ENCODE measurements at regions not wholly inside any gene's neighbourhood (a gene's known extent, or its start where the extent isn't known, plus 50 kb on each side); places are given as distances from the start of the nearest gene placed in this dataset.

- BruUV-seq (replicated peaks): no TSS peak
- intact Hi-C loops (cut with micrococcal nuclease; ENCODE audit: unreplicated experiment): no loop called here
- Histone ChIP-seq H3K4me3 (ENCODE audit: low read depth, low read length, poor library complexity, severe bottlenecking) (no peak overlapping the region), H3K4me1 (ENCODE audit: insufficient read depth, low read length, poor library complexity, severe bottlenecking) (no peaks in the 10 kb centered on the region), H3K36me3 (ENCODE audit: insufficient read depth, low read length, poor library complexity, severe bottlenecking) (no peaks in the 10 kb centered on the region), H3K9me3 (ENCODE audit: low read depth, low read length, poor library complexity, severe bottlenecking) (no peaks in the 10 kb centered on the region), H3K27ac (ENCODE audit: low read depth, low read length, poor library complexity, severe bottlenecking) (no peak overlapping the region), H3K27me3 (replicated peaks; ENCODE audit: insufficient read depth, low read depth, low read length, poor library complexity) (no peaks in the 10 kb centered on the region)
- POLR2A ChIA-PET (ENCODE audit: low non-redundant PET): no interaction called here
- no peak for DNase-seq (ENCODE audit: low spot score)
- CTCF ChIA-PET: no interaction called here
- TF ChIP-seq EZH2 (IDR thresholded peaks at IDR 0.05; ENCODE audit: borderline replicate concordance, low read depth, low read length, poor library complexity, severe bottlenecking): no peak
- no peak for TF ChIP-seq CTCF (conservative IDR thresholded peaks at IDR 0.05; ENCODE audit: low read depth, low read length)
Measured at GRCh38 chr10:78263521-78263988, 229.9 kb downstream of the RPS24 start.

- no peak overlapping the region for H3K4me3 ChIP-seq (ENCODE audit: low read depth, low read length, poor library complexity, severe bottlenecking)
- no peaks in the 10 kb centered on the region for H3K4me1 ChIP-seq (ENCODE audit: insufficient read depth, low read length, poor library complexity, severe bottlenecking)
- intact Hi-C loops (cut with micrococcal nuclease; ENCODE audit: unreplicated experiment): no loop called here
- no peak for TF ChIP-seq EZH2 (IDR thresholded peaks at IDR 0.05; ENCODE audit: borderline replicate concordance, low read depth, low read length, poor library complexity, severe bottlenecking)
- TF ChIP-seq CTCF (conservative IDR thresholded peaks at IDR 0.05; ENCODE audit: low read depth, low read length): no peak
- no peaks in the 10 kb centered on the region for H3K36me3 ChIP-seq (ENCODE audit: insufficient read depth, low read length, poor library complexity, severe bottlenecking)
- ChIA-PET POLR2A (ENCODE audit: low non-redundant PET) (no interaction called here), CTCF (no interaction called here)
- DNase-seq (ENCODE audit: low spot score): no peak
- no TSS peak for BruUV-seq (replicated peaks)
- no peaks in the 10 kb centered on the region for H3K27me3 ChIP-seq (replicated peaks; ENCODE audit: insufficient read depth, low read depth, low read length, poor library complexity)
- no peak overlapping the region for H3K27ac ChIP-seq (ENCODE audit: low read depth, low read length, poor library complexity, severe bottlenecking)
- no peaks in the 10 kb centered on the region for H3K9me3 ChIP-seq (ENCODE audit: low read depth, low read length, poor library complexity, severe bottlenecking)
Measured at GRCh38 chr10:78264361-78264760, 230.7 kb downstream of the RPS24 start.

- Histone ChIP-seq H3K4me3 (ENCODE audit: low read depth, low read length, poor library complexity, severe bottlenecking) (no peak overlapping the region), H3K36me3 (ENCODE audit: insufficient read depth, low read length, poor library complexity, severe bottlenecking) (no peaks in the 10 kb centered on the region), H3K27ac (ENCODE audit: low read depth, low read length, poor library complexity, severe bottlenecking) (no peak overlapping the region), H3K4me1 (ENCODE audit: insufficient read depth, low read length, poor library complexity, severe bottlenecking) (no peaks in the 10 kb centered on the region), H3K27me3 (replicated peaks; ENCODE audit: insufficient read depth, low read depth, low read length, poor library complexity) (no peaks in the 10 kb centered on the region), H3K9me3 (ENCODE audit: low read depth, low read length, poor library complexity, severe bottlenecking) (no peaks in the 10 kb centered on the region)
- no peak for TF ChIP-seq EZH2 (IDR thresholded peaks at IDR 0.05; ENCODE audit: borderline replicate concordance, low read depth, low read length, poor library complexity, severe bottlenecking)
- no peak for TF ChIP-seq CTCF (conservative IDR thresholded peaks at IDR 0.05; ENCODE audit: low read depth, low read length)
- intact Hi-C loops (cut with micrococcal nuclease; ENCODE audit: unreplicated experiment): no loop called here
- POLR2A ChIA-PET (ENCODE audit: low non-redundant PET): no interaction called here
- no peak for DNase-seq (ENCODE audit: low spot score)
- BruUV-seq (replicated peaks): no TSS peak
- CTCF ChIA-PET: no interaction called here
Measured at GRCh38 chr10:78266741-78267469, 233.2 kb downstream of the RPS24 start.
